UCSD-AML1 (cell line): ENCODE measurements at regions not wholly inside any gene's neighbourhood (a gene's known extent, or its start where the extent isn't known, plus 50 kb on each side); places are given as distances from the start of the nearest gene placed in this dataset.

Experiments used
- DNase-seq: peaks from one replicate; lab custom pipeline; 2025; ENCODE audit not compliant: unreplicated experiment; lab: John Stamatoyannopoulos, UW

- no peak for DNase-seq
Measured at GRCh38 chr5:74105126-74105780, 479.3 kb downstream of the ARHGEF28 start.

GRCh38 chr5:74103131-74104023, 477.4 kb downstream of the ARHGEF28 start:
- DNase-seq: peak; percentile 34

GRCh38 chr5:74100268-74100665, 474.3 kb downstream of the ARHGEF28 start:
- no peak for DNase-seq

DNA sequence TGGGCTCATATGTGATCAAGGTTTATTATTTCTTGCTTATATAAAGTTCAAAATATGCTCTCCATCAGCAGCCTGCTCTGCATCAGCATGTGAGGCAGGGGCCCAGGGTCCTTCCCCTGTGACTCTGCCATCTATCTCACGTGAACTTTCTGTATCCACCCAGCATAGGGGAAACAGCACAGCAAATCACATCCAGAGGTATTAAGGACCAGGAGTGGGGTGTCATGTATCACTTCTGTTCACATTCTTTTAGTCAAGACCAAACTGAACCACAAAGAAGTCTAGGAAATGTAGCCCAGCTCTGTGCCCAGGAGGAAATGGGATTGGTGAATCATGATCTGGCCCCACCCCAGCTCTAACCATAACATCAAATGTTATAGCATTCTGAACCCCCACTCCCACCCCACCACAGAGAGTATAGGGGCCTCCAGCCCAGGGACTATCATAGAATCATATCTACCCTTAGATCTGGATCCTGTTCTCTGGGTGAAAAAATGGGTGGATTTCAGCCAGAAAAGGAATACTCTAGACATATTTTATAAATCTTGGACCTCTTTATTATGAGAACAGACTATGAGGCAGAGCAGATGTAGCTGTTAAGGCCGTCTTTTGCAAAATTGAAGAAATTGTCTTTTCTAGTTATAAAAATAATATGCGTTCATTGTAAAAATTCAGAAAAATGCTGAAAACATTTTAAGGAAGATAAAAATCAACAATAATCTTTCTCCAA, 473.7 kb downstream of the ARHGEF28 start:
- no peak for DNase-seq

DNA sequence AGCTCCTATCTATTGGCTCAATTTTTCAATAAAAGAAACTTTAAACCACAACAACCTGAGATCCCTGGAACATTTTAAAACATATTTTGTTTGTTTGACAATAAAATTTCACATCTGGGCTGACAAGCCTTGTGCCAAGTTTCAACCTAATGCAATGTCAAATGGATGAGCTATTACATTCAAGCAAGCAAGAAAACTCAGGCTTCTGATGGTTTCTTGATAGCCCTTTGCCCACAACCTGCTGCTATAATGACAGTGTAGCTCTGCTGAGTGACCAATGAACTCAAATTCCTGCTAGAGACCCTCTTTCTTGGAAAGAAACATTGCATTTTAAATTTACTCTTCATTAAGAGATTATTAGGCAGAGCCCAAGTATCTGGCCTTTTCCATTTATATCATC, 472.9 kb downstream of the ARHGEF28 start:
- DNase-seq: no peak

DNA sequence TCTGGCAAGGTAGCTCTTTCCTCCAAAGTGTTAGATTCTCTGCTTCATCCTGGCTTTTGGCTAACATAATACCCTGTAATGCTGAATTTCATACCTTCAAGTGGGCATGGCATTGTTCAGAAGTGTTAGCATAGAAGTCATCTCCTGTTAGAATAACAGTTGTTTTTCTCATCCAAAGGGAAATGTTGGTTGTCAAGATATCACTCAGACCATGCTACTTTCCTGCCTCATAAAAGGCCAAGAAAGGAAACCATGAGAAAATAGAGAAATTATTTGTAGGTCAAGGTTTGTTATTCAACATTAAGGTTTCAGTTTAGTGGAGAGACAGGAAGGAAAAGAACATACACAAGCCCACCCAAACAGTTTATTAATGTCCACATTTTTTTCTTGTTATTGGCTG, 472.5 kb downstream of the ARHGEF28 start:
- DNase-seq: no peak

DNA sequence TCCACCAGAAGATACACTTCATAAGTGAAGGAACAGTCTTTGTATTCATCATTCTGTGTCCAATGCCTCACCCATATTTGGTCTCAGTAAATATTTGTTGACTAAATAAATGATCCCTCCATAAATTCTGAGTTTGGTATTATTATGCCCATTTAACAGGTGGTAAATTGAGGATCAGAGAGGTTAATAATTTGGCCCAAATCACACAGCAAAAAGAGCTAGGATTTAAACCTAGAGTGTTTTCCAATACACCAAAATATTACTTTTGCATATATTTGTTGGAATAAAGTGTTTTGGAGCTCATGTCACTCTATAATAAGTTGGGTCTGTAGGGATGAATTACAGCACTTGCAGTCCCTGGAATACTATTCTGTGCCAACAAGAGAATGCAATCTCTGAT, 470.3 kb downstream of the ARHGEF28 start:
- DNase-seq: no peak

DNA sequence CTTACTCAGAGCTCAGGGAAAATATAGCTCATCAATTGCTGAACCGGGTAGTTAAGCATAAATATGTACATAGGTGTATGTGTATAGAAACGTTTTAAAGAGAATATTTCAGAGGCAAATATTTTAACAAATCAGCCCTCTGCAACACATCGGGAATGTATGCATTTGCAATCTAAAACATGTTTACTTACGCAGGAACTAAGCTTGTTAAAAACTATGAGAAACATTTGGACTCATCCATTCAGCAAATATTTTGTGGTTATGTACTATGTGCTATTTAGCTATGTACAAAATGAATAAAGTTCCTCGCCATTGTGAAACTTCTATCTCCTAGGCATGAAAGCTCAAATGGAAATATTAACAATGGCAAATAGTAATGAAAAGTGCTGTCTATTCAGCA, 469.9 kb downstream of the ARHGEF28 start:
- no peak for DNase-seq

DNA sequence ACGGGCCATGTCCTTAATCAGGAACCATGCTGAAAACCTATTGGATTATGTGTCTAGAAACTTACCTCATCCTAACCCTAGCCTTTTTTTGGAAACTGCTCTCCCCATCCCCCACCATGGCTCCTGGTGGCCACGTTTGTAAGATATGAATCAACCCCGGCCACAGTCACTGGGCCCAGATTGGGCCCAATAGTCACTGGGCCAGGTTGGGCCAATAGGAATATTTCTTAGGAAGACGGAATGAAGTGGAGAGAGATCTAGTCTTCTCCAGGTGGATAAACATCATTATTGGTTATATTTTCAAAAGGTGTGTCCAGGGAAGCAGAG, 468.7 kb downstream of the ARHGEF28 start:
- DNase-seq: no peak

DNA sequence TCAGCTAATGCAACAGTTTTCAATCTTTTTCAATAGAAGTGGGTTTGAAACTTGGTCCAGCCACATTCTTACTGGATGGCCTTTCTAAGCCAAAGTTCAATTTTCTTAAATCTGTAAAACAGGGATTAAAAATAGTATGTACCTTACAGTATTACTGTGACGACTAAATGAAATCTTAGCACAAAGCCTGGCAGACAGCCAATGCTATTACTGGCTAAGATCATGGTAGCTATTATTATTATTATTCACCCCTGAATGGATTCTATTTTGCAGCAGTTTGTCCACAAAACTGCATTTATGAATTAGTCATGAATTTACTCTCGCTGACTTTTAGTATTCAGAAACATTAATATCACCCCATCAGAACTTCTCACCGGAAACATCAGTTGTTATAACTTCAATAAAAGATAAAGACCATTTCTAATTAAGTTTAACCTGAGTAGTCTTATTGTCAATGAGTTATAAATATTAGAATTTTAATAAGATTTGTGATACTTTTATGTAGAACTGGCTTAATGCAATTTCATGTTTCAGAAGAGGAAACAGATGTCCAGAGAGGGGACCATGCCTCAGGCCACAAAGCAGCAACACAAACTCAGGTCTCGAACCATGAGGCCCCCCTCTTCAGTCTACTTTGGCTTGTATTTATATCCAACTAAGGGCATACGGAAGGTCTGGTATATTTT, 468.2 kb downstream of the ARHGEF28 start:
- DNase-seq: no peak

- DNase-seq: no peak
Measured at GRCh38 chr5:74093561-74093960, 467.6 kb downstream of the ARHGEF28 start.

DNA sequence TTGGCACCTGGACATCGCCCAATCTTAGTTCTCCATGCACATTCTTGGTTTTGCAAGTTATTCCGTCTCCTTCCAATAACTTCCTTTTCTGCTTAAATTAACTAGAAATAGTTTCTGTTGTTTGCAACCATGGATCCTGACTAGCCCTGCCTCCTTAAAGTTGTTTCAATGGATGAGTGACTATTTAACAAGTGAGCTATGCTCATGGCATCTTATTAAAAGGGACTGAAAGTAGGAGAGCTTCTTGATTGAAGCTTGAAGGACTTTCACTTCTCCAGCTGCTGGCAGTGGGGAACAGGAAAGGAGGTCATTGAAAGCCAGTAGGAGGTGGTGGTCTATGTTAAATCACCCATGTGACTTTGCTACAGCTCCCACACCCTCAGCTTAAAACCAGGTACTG, 466.8 kb downstream of the ARHGEF28 start:
- no peak for DNase-seq

- DNase-seq: no peak
Measured at GRCh38 chr5:74085782-74086181, 459.8 kb downstream of the ARHGEF28 start.

DNA sequence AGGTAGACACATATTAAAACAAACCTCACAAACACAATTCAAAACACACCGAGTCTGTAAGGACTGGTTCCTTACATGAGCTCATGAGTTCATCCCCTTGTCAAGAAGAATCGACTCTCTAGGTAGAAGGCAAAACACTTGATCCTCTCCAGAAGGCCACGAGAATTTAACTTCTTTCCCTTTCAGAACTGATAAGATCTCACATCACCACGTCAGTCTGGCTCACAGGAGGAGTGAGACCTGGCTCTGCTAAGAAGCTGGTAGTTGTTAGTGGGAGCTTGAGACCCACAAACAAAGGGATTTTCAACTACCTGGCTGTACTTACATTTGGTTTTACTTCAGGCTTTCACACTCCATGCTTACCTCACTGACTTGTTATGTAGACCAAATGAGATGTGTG, 459.2 kb downstream of the ARHGEF28 start:
- no peak for DNase-seq

DNA sequence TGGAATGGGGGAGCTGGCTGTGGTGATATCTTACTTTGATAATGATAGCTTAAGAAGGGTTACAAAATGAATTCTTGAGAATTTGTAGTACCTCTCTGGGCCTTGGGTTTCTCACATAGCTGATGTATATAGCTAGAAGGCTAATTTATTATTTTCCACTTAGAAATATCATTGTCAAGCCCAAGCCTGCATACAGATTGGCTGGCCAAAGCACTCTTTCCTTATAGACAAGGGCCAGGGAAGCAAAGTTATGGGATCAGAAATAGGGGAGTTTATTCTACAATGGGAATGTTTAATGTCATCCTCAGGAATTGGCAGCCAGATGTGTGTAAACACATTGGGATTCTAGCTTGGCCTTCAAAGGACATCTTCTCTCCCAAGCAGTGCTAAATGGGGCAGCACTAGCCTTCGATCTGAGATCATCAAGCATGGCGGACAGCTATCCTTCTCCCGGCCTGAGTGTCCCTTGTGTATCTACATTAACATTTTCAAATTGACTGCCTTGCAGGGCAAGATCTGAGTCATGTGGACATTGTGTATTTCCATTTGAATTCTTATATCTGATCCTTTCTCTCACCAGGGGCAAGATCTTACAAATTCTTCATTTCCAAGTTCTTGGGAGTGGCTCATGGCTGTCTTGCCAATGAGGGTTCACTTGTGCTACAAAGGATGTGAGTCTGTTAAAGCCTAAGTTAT, 457.2 kb downstream of the ARHGEF28 start:
- DNase-seq: no peak

DNA sequence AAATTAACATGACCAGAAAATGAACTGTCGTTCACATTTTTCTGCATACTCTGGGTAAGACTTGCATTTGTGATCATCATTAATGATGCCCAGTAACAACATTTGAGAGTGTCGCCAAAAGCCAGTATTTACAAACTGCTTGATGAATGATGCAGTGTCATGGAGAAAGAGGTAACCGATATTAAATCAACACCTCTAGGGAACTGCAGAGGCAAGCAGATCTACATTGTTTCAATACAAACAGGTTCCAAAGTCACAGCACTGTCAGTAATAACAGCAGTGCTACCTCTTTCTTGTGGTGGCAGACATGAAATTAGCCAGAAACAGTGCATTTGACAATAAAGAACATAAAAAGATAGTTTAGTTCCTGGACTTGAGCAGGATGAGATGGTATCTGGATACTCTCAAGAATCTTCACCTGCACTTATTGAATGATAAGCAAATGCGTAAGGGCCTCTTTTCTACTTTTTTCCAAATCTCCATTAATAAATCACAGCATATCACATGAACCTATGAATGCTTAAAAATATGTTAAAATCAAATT, 456.6 kb downstream of the ARHGEF28 start:
- DNase-seq: no peak

- no peak for DNase-seq
Measured at GRCh38 chr5:74081126-74081525, 455.1 kb downstream of the ARHGEF28 start.

DNA sequence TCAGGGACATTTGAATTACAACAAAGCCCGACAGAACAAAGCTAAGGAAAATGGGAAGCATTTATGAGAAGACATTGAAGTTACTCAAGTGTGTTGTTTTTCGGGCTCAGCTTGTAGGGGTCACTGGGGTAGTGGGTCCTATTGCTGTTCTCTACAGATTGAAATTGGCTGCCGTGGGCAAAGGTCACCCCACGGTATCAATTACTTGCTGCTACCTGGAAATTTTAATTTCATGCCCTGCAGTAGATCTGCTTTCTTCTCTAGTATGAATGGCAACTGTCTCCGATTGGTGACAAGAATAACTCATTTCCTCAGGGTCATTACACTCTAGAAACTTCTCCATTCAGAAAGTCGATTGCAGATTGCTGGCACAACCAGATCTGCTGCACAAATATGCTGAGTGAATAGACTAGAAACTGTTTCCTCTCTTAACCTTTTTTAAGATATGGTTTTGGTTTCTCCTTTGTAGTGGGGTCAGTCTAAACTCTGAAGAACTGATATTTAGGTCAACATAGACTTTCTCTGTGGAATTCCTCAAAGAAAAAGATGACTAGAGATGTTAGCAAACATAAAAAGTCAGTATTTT, 454.1 kb downstream of the ARHGEF28 start:
- no peak for DNase-seq

DNA sequence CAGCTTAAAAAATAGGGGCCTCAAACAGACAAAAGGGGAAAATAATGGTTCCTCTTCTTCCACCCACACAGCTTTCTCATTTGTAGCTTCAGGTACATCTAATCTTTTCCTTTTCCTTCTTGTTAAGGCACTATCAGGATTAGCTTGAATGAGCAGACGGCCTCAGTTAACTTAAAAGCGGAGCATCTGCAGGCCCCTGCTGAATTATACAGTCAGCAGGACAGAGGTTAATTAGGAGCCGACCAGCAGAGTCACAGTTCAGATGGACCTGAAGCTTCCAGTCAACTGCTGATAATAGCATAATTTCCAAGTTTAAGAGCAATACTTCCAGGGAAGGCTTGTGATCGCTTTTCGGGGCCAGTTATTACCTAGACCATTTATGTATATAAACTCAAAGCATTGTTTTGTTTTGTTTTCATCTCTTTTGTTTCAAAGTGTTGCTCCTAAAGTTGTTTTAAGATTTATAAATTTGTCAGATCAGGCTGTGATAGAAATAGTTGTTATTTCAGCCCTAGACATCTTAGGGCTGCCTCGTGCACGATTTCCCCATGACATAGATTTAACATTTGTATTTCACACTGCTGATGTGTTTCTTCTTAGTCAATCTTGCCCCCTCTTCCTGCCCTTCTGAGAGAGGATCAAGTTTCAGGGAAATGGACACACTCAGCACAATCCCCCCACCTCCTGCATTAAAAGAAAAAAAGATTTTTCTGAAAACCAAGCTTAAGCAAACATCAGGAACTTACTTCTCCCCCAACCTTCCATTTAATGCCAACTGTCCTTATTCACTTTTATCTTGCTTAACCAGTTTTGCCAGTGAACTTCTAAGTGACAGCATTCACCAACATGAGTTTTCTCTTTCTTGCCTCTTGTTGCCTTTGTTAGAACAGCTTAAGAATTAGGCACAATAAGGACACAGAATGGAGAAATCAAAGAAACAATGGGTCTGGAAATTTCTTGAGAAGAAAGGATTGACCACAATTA, 449.8 kb downstream of the ARHGEF28 start:
- DNase-seq: no peak
